DMS114 treated with DMSO at 0.1 percent for 48 hours (cell line): ENCODE measurements at regions not wholly inside any gene's neighbourhood (a gene's known extent, or its start where the extent isn't known, plus 50 kb on each side); places are given as distances from the start of the nearest gene placed in this dataset.
"Not testable (repeated sequence)": the region's sequence is repeated elsewhere in the genome, so short reads cannot be mapped to it uniquely, and the experiment has no call there.

Experiments used
- DNase-seq: peaks from one replicate; lab custom pipeline; 2025; ENCODE audit not compliant: unreplicated experiment; lab: John Stamatoyannopoulos, UW

DNA sequence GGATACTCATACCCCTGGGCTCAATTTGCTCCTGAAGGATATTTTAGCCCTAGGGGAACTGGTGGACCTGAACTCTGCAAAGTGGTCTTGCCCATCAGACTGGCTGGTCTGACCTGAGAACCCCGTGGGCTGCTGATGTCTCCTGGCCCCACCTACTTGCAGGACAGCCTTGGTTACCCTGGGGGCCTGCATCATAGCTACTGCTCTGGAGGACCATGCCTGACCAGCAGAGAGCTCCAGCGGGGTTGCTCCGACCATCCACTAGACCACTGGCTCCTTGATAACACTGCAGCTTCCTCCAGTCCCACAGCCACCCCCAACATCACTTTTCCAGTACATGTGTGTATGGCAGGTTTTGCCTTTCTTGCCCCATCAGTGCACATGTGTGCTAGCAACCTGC lies 331.6 kb upstream of the BRINP3 start:
- no peak for DNase-seq

DNA sequence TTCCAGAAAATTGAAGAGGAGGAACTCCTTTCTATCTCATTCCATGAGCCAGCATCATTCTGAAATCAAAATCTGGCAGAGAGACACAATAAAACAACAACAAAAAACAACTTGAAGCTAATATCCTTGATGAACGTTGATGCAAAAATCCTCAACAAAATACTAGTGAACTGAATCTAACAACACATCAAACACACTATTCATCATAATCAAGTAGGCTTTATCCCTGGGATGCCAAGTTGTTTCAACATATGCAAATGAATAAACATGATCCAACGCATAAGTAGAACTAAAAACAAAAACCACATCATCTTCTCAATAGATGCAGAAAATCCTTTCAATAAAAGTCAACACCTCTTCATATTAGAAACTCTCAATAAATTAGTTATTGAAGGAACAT lies 335.3 kb upstream of the BRINP3 start:
- DNase-seq, result no peak

GRCh38 chr1:190832511-190832910 lies 354.8 kb upstream of the BRINP3 start:
- DNase-seq, result no peak

- DNase-seq, result no peak
These were observed 358.0 kb upstream of the BRINP3 start for GRCh38 chr1:190835658-190836057.

- DNase-seq, result not testable (repeated sequence)
These were observed 359.5 kb upstream of the BRINP3 start for GRCh38 chr1:190837200-190837599.

DNA sequence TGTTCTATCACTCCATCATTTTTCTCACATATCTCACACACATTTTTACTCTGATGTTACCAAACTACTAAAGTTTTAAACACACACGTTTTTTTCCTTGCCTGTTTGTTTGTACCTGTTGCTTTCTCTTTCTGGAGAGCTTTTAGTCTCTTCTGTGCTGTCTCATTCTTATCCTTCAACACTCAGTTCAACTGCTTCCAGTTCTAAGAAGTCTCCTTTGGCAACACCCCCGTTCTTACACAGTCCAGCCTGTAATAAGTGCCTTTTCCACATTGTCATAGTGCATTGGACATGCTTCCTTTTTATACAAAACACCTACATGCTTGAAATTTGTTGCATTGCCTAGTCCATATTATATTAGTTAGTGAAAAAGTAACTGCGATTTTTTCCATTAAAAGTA lies 360.2 kb upstream of the BRINP3 start:
- no peak for DNase-seq

- no peak for DNase-seq
These were observed 369.5 kb upstream of the BRINP3 start for GRCh38 chr1:190847166-190847565.

GRCh38 chr1:190849346-190849745 lies 371.7 kb upstream of the BRINP3 start:
- DNase-seq, result no peak

DNA sequence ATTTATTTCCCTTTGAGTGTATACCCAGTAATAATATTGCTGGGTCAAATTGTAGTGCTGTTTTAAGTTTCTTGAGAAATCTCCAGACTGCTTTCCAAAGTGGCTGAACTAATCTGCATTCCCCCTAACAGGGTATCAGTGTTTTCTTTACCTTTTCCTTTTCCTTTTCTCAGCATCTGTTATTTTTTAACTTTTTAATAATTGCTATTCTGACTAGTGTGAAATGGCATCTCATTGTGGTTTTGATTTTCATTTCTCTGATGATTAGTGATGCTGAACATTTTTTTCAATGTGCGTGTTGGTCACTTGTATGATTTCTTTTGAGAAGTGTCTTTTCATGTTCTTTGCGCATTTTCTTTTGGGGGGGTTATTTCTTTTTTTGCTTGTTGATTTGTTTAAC lies 374.9 kb upstream of the BRINP3 start:
- DNase-seq, result no peak

- DNase-seq, result no peak
These were observed 380.5 kb upstream of the BRINP3 start for GRCh38 chr1:190858140-190858539.

- no peak for DNase-seq
These were observed 386.5 kb upstream of the BRINP3 start for GRCh38 chr1:190864013-190864641.

DNA sequence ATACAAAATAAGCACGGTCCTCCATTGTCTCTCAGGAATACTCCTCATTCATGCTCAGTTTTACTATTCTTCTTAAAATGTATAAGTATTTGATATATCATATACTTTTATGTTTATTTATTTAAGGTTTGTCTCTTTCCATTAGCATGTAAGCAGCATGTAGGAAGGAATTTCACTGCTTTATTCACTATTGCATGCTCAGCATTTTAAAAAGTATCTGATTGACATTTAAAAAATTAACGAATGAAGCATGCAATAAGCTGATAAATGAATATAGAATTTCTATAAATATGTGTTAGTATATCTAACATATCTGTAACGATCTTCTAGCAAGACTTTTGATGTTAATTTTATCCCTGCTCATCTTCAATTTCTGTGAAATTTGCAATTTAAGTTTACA lies 402.7 kb upstream of the BRINP3 start:
- DNase-seq, result no peak

DNA sequence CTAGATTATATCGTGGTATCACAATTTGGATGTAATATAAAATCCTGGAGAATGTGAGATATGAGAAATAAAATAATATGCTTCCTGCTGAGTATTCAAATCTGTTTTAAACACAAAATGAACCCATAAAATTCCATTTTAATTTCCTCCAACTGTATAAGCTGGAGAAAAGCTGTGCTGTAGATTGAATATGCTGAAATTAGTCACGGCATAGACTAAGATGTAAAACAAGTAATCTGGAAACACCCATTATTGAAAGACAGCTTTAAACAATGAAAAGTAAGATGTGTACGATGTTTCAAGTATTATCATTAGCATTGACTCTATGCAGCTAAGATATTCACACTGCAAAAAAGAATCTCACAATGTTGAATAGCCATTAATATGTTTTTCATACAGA lies 403.4 kb upstream of the BRINP3 start:
- DNase-seq, result no peak

DNA sequence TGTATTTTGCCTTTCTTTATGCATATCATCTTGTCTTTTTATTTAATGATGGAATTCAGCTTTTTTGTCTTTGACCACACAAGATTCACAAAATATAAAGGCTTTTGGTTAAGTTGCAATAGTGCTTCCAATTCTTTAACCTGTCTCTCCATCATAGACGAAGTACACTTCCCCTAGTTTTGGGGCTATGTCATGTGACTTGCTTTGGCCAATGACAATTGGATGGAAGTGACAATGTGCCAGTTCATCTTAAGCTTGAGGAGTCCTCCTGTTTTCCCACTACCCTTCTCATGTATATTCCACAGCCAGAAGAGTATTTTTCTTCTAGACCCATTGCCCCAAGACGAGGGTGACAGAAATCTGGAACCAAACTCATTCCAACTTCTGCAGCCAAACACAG lies 419.6 kb upstream of the BRINP3 start:
- DNase-seq, result no peak

DNA sequence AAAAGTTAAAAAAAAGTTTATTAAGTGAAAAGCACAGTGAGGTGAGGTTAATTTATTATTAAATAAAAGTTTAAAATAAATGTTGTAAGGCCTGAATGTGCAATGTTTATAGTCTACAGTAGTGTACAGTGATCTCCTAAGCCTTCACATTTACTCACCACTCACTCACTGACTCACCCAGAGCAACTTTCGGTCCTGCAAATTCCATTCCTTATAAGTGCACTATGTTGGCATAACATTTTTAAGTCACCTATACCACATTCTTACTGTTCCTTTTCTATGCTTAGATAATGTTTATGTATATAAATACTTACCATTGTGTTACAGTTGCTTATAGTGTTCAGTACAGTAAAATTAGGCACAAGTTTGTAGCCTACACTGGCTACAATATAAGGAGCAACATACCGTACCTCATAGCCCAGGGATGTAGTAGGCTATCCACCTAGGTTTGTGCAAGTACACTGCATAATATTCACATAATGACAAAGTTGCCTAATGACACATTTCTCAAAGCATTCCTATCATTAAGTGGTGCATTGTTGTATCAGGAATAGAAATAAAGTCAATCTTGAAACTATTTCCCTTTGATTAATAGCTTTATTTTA lies 426.5 kb upstream of the BRINP3 start:
- DNase-seq, result no peak

- no peak for DNase-seq
These were observed 428.6 kb upstream of the BRINP3 start for GRCh38 chr1:190906206-190906725.

DNA sequence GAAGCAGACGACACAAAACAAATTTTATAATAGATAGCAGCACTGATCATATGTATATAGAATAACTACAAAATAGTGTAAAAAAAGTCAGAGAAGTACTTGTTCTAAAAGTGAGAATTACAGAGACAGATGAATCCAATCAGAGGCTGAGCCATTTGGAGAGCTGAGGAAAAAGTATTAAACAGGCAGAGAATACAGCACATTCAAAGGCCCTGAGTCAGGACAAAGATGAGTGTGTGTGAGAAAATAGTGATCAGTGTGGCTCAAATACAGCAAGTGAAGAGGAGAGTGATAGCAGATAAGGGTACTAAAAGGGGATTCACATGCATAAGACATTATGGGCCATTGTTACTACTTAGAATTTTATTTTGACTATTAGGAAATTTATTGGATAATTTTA lies 430.6 kb upstream of the BRINP3 start:
- DNase-seq, result no peak

- DNase-seq, result no peak
These were observed 431.0 kb upstream of the BRINP3 start for GRCh38 chr1:190908691-190909090.

GRCh38 chr1:190935925-190936324 lies 458.3 kb upstream of the BRINP3 start:
- DNase-seq, result no peak

GRCh38 chr1:190936337-190936736 lies 458.7 kb upstream of the BRINP3 start:
- no peak for DNase-seq

- DNase-seq, result no peak
These were observed 463.3 kb upstream of the BRINP3 start for GRCh38 chr1:190940951-190941350.

DNA sequence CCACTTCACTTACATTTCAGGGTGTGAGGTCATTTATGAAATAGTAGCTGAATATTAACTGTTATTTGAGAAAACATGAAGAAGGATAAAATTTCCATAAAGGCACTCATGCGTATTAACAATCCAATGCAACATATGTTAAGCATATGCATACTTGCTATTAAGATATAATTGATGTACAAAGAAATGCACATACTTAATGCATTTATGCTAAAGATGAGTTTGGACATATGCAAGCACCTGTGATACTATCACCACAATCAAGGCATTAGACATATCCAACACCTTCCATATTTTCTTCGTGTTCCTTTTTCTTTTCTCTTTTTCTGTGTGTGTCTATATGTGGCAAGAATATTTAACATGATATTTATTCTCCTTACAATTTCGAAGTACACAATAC lies 464.8 kb upstream of the BRINP3 start:
- no peak for DNase-seq

DNA sequence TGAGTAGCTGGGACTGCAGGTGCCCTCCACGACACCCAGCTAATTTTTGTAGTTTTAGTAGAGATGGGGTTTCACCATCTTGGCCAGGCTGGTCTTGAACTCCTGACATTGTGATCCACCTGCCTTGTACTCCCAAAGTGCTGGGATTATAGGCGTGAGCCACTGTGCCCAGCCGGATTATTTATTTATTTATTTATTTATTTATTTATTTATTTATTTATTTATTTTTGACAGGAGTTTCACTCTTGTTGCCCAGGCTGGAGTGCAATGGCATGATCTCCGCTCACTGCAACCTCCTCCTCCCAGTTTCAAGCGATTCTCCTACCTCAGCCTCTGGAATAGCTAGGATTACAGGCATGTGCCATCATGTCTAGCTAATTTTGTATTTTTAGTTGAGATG lies 466.1 kb upstream of the BRINP3 start:
- DNase-seq, result not testable (repeated sequence)
